IMR-90 (cell line): ENCODE measurements at regions not wholly inside any gene's neighbourhood (a gene's known extent, or its start where the extent isn't known, plus 50 kb on each side); places are given as distances from the start of the nearest gene placed in this dataset.

Experiments
- ATAC-seq: fragments of 200-7000 bp; cut with Tn5 transposase; 2 replicates; pipeline ENCODE4 v1.9.1; 2020; ENCODE audit warnings: low read depth, mild to moderate bottlenecking, moderate library complexity
- BruUV-seq: library from RNA; stranded (reverse); fragments of 400-500 nt; replicated peaks from 2 replicates; lab custom pipeline; 2021; lab: Mats Ljungman, UMichigan
- CTCF ChIA-PET: fragments of 300-600 bp; formaldehyde crosslinking; extraction: SDS; loops from one replicate; lab custom pipeline; 2021; ENCODE audit warnings: antibody characterized with exemption; lab: Yijun Ruan, JAX
- POLR2A ChIA-PET: fragments of 300-600 bp; sonication (Branson Sonifier 250); formaldehyde crosslinking; loops from one replicate; lab custom pipeline; 2022; ENCODE audit warnings: antibody characterized with exemption; ENCODE audit not compliant: unreplicated experiment; lab: Charles Lee
- DNase-seq: peaks from one replicate; pipeline ENCODE4 v3.0.0; 2013
- H2AFZ ChIP-seq: replicated peaks from 2 replicates; pipeline ENCODE3; 2013; ENCODE audit warnings: low read length, mild to moderate bottlenecking; ENCODE audit not compliant: poor library complexity
- H2AK5ac ChIP-seq: 2 replicates; pipeline ENCODE4 v1.6.1; 2013; ENCODE audit warnings: low read depth, low read length, inconsistent platforms
- H2AK9ac ChIP-seq: replicated peaks from 2 replicates; pipeline ENCODE3; 2013; ENCODE audit warnings: mild to moderate bottlenecking, low read depth, low read length, moderate library complexity; ENCODE audit not compliant: poor library complexity
- H2BK120ac ChIP-seq: 2 replicates; pipeline ENCODE4 v1.6.1; 2013; ENCODE audit warnings: low read depth, low read length, inconsistent platforms
- H2BK15ac ChIP-seq: 3 replicates; pipeline ENCODE4 v1.6.1; 2013; ENCODE audit warnings: low read depth, low read length, inconsistent platforms
- H2BK20ac ChIP-seq: 2 replicates; pipeline ENCODE4 v1.6.1; 2013; ENCODE audit warnings: low read depth, mild to moderate bottlenecking, inconsistent platforms, low read length, moderate library complexity
- H2BK5ac ChIP-seq: 2 replicates; pipeline ENCODE4 v1.6.1; 2013; ENCODE audit warnings: mild to moderate bottlenecking, low read depth, low read length, inconsistent platforms; ENCODE audit not compliant: poor library complexity, severe bottlenecking
- H3K14ac ChIP-seq: replicated peaks from 2 replicates; pipeline ENCODE4 v1.6.1; 2013; ENCODE audit warnings: low read depth, low read length, inconsistent platforms
- H3K18ac ChIP-seq: 2 replicates; pipeline ENCODE4 v1.6.1; 2013; ENCODE audit warnings: low read depth, low read length, control low read depth
- H3K23ac ChIP-seq: 2 replicates; pipeline ENCODE4 v1.6.1; 2013; ENCODE audit warnings: low read depth, low read length, inconsistent platforms
- H3K27ac ChIP-seq: 2 replicates; pipeline ENCODE4 v1.5.1; 2013; ENCODE audit warnings: mild to moderate bottlenecking, control low read depth, low read length; ENCODE audit not compliant: insufficient read depth
- H3K27me3 ChIP-seq: 2 replicates; pipeline ENCODE4 v1.6.1; 2013; ENCODE audit warnings: low read length; ENCODE audit not compliant: control insufficient read depth, insufficient read depth
- H3K36me3 ChIP-seq: 2 replicates; pipeline ENCODE4 v1.6.1; 2013; ENCODE audit warnings: low read length, mixed read lengths; ENCODE audit not compliant: control insufficient read depth, insufficient read depth
- H3K4ac ChIP-seq: 2 replicates; pipeline ENCODE4 v1.6.1; 2013; ENCODE audit warnings: low read depth, low read length, inconsistent platforms
- H3K4me1 ChIP-seq: 2 replicates; pipeline ENCODE4 v1.6.1; 2013; ENCODE audit warnings: low read length, mixed read lengths; ENCODE audit not compliant: control insufficient read depth, insufficient read depth
- H3K4me2 ChIP-seq: 2 replicates; pipeline ENCODE4 v1.6.1; 2013; ENCODE audit warnings: low read depth, mild to moderate bottlenecking, control low read depth, low read length, moderate library complexity
- H3K4me3 ChIP-seq: 2 replicates; pipeline ENCODE4 v1.5.1; 2013; ENCODE audit warnings: low read depth, mild to moderate bottlenecking, control low read depth, low read length, moderate library complexity; ENCODE audit not compliant: insufficient read depth
- H3K56ac ChIP-seq: 2 replicates; pipeline ENCODE4 v1.6.1; 2013; ENCODE audit warnings: low read length, inconsistent platforms; ENCODE audit not compliant: insufficient read depth; ENCODE audit errors: extremely low read depth
- H3K79me1 ChIP-seq, 2 experiments: 2 replicates each; pipeline ENCODE4 v1.6.1; 2013; ENCODE audit warnings: low read length in 2 of 2, inconsistent platforms in 1 of 2, low read depth in 1 of 2
- H3K9ac ChIP-seq: 2 replicates; pipeline ENCODE4 v1.6.1; 2013; ENCODE audit warnings: low read depth, low read length, control low read depth
- H3K9me1 ChIP-seq: 2 replicates; pipeline ENCODE4 v1.6.1; 2013; ENCODE audit warnings: low read length, inconsistent platforms; ENCODE audit not compliant: insufficient read depth
- H3K9me3 ChIP-seq: 2 replicates; pipeline ENCODE4 v1.6.1; 2013; ENCODE audit warnings: low read length; ENCODE audit not compliant: control insufficient read depth, insufficient read depth
- H4K20me1 ChIP-seq: 2 replicates; pipeline ENCODE4 v1.6.1; 2013; ENCODE audit warnings: low read length, inconsistent platforms; ENCODE audit not compliant: insufficient read depth
- H4K5ac ChIP-seq: 2 replicates; pipeline ENCODE4 v1.6.1; 2013; ENCODE audit warnings: mild to moderate bottlenecking, low read depth, low read length, control low read depth
- H4K8ac ChIP-seq, 2 experiments: 2 replicates each; pipeline ENCODE4 v1.6.1; 2013; ENCODE audit warnings: low read depth in 2 of 2, low read length in 2 of 2, control low read depth in 1 of 2, inconsistent platforms in 1 of 2
- H4K91ac ChIP-seq: 2 replicates; pipeline ENCODE4 v1.6.1; 2013; ENCODE audit warnings: low read depth, low read length, inconsistent platforms; ENCODE audit not compliant: insufficient read depth
- BHLHE40 ChIP-seq: fragments of 150-350 bp; IDR thresholded peaks from 2 replicates; pipeline ENCODE4 v1.6.1; 2016; ENCODE audit warnings: mild to moderate bottlenecking, low read depth, low read length
- CHD1 ChIP-seq: IDR thresholded peaks from 2 replicates; pipeline ENCODE4 v1.6.1; 2012; ENCODE audit warnings: low read depth, low read length, improper control_type of control experiment
- ELK1 ChIP-seq: fragments of 150-350 bp; IDR thresholded peaks from 2 replicates; pipeline ENCODE4 v1.6.1; 2016; ENCODE audit warnings: low read depth, mild to moderate bottlenecking, low read length, moderate library complexity, borderline replicate concordance
- FOS ChIP-seq: fragments of 150-350 bp; IDR thresholded peaks from 2 replicates; pipeline ENCODE4 v1.6.1; 2016; ENCODE audit warnings: low read depth, low read length
- MAFK ChIP-seq: IDR thresholded peaks from 2 replicates; pipeline ENCODE4 v1.6.1; 2012; ENCODE audit warnings: low read depth, low read length, improper control_type of control experiment
- MAZ ChIP-seq: IDR thresholded peaks from 2 replicates; pipeline ENCODE4 v1.6.1; 2012; ENCODE audit warnings: low read depth, mild to moderate bottlenecking, low read length, improper control_type of control experiment, moderate library complexity, borderline replicate concordance
- POLR2A ChIP-seq: IDR thresholded peaks from 2 replicates; pipeline ENCODE4 v1.6.1; 2012; ENCODE audit warnings: mild to moderate bottlenecking, low read depth, low read length
- RAD21 ChIP-seq: IDR thresholded peaks from 2 replicates; pipeline ENCODE4 v1.6.1; 2012; ENCODE audit warnings: low read length, improper control_type of control experiment
- RFX5 ChIP-seq: IDR thresholded peaks from 2 replicates; pipeline ENCODE4 v1.8.0; 2012; ENCODE audit warnings: low read depth, mild to moderate bottlenecking, low read length, moderate library complexity
- SMC3 ChIP-seq: fragments of 150-350 bp; IDR thresholded peaks from 2 replicates; pipeline ENCODE4 v1.6.1; 2016; ENCODE audit warnings: low read depth, mild to moderate bottlenecking, antibody characterized with exemption, low read length, moderate library complexity
- WGBS, 2 experiments: methylation state at CpG; one replicate each; pipeline versions ENCODE4 v1.1.5 to v1.1.7; 2013; ENCODE audit warnings: missing lambda C conversion rate in 2 of 2; ENCODE audit not compliant: insufficient read length in 1 of 2; ENCODE audit errors: extremely low coverage in 2 of 2; 5-methylcytosine and 5-hydroxymethylcytosine counted together
- dilution Hi-C: fragments of 300-500 bp; cut with HindIII; formaldehyde crosslinking; loops from one replicate; pipeline ENCODE4 v1.14.3; 2018; ENCODE audit warnings: low sequenced_read_pairs; ENCODE audit not compliant: unreplicated experiment
- in situ Hi-C: fragments of 300-500 bp; cut with MboI; formaldehyde crosslinking; loops from 3 replicates; pipeline ENCODE4 v1.14.3; 2019; ENCODE audit warnings: low sequenced_read_pairs, inconsistent platforms, mixed read lengths
- intact Hi-C: fragments of 100-400 bp; cut with micrococcal nuclease; formaldehyde crosslinking; loops from 2 replicates; pipeline ENCODE4 v1.10.0; 2022
- TF ChIP-seq, protein P1 (sequence below): conservative IDR thresholded peaks from 2 replicates; pipeline ENCODE4 v1.5.1; 2012; ENCODE audit warnings: mild to moderate bottlenecking, low read depth, low read length, improper control_type of control experiment

DNA sequence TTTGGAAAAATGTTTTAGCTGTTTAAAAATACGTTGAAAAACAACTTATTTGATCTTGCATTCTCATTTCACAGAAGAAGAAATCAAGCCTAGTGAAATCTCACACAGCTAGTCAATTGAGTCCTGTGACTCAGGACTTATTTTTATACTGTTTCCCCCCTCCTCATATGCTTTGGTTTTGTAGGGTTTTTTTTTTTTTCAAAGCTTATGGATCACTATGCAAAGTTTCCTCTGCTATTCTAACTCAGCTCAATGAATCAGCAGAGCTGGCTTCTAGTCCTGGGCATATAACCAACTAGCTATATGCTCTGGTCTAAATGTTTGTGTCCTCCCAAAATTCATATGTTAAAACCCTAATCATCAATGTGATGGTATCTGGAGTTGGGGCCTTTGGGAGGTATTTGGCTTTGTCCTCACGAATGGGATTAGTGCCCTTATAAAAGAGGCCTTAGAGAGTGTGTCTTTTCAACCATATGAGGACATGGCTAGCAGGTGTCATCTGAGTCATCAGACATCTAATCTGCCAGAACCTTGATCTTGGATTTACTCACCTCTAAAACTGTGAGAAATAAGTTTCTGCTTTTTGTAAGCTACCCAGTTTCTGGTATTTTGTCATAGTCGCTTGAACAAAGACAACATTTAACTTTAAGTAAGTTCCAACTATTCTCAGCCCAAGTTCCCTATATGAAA is 317.2 kb upstream of the C1orf87 start:
- no CpG with 5 or more reads among the region's 3 CpGs for WGBS, 2 experiments
- Histone ChIP-seq H4K5ac (no peak overlapping the region), H3K79me1 (no peaks in the 10 kb centered on the region), H3K14ac (no peak overlapping the region), H3K4me1 (no peaks in the 10 kb centered on the region), H3K27me3 (no peaks in the 10 kb centered on the region), H3K36me3 (no peaks in the 10 kb centered on the region), H2AK9ac (no peak overlapping the region), H3K9me3 (peaks cover 3% of the 10 kb centered on the region; the same call in 1 of the 2 replicates), H2BK15ac (no peak overlapping the region), H4K91ac (no peak overlapping the region), H4K8ac (no peak overlapping the region), H4K20me1 (no peaks in the 10 kb centered on the region), H3K9ac (no peak overlapping the region), H3K4ac (no peak overlapping the region), H2BK120ac (no peak overlapping the region), H3K23ac (no peak overlapping the region), H2AFZ (no peak overlapping the region), H3K4me3 (no peak overlapping the region), H3K56ac (no peak overlapping the region), H3K4me2 (no peak overlapping the region), H2BK20ac (no peak overlapping the region), H3K9me1 (no peaks in the 10 kb centered on the region), H2AK5ac (no peak overlapping the region), H2BK5ac (no peak overlapping the region), H3K27ac (no peak overlapping the region), H3K18ac (no peak overlapping the region)
- in situ Hi-C loops (no loop called here), dilution Hi-C loops (no loop called here), intact Hi-C loops (no loop called here)
- DNase-seq, result no peak
- TF ChIP-seq, protein P1, sequence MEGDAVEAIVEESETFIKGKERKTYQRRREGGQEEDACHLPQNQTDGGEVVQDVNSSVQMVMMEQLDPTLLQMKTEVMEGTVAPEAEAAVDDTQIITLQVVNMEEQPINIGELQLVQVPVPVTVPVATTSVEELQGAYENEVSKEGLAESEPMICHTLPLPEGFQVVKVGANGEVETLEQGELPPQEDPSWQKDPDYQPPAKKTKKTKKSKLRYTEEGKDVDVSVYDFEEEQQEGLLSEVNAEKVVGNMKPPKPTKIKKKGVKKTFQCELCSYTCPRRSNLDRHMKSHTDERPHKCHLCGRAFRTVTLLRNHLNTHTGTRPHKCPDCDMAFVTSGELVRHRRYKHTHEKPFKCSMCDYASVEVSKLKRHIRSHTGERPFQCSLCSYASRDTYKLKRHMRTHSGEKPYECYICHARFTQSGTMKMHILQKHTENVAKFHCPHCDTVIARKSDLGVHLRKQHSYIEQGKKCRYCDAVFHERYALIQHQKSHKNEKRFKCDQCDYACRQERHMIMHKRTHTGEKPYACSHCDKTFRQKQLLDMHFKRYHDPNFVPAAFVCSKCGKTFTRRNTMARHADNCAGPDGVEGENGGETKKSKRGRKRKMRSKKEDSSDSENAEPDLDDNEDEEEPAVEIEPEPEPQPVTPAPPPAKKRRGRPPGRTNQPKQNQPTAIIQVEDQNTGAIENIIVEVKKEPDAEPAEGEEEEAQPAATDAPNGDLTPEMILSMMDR, result no peak
- TF ChIP-seq BHLHE40 (no peak), MAZ (no peak), FOS (no peak), SMC3 (no peak), MAFK (no peak), POLR2A (no peak), RFX5 (no peak), RAD21 (no peak), ELK1 (no peak), CHD1 (no peak)
- CTCF ChIA-PET, result no interaction called here
- ATAC-seq, result no peak
- BruUV-seq, result no TSS peak
- POLR2A ChIA-PET, result no interaction called here
